HepG2 (cell line): ENCODE measurements at regions not wholly inside any gene's neighbourhood (a gene's known extent, or its start where the extent isn't known, plus 50 kb on each side); places are given as distances from the start of the nearest gene placed in this dataset.

Source experiments
- ATAC-seq: fragments of 200-7000 bp; cut with Tn5 transposase; 3 replicates; pipeline ENCODE4 v1.9.1; 2020; ENCODE audit warnings: mild to moderate bottlenecking, moderate library complexity
- BruUV-seq: library from RNA; stranded (reverse); fragments of 400-500 nt; replicated peaks from 2 replicates; lab custom pipeline; 2021; lab: Mats Ljungman, UMichigan
- CTCF ChIA-PET: fragments of 300-600 bp; formaldehyde crosslinking; extraction: SDS; loops from one replicate; lab custom pipeline; 2021; ENCODE audit warnings: low total read pairs, inconsistent platforms, low intra/inter-chr PET ratio; lab: Yijun Ruan, JAX
- POLR2A ChIA-PET: fragments of 350-600 bp; sonication (Branson Sonifier 250); formaldehyde crosslinking; loops from one replicate; lab custom pipeline; 2020; ENCODE audit warnings: antibody characterized with exemption, inconsistent platforms; lab: Yijun Ruan, JAX
- DNase-seq: peaks from one replicate; pipeline ENCODE4 v3.0.0-alpha.2; 2015; ENCODE audit warnings: low spot score
- FAIRE-seq: peaks from 3 replicates; lab custom pipeline; 2011; peaks lifted over from hg19 to GRCh38; lab: Jason Lieb, UNC
- H2AFZ ChIP-seq: one replicate; pipeline ENCODE4 v1.6.1; 2011; ENCODE audit warnings: low read length, inconsistent platforms
- H3K27ac ChIP-seq: fragments of 300-600 bp; 3 replicates; pipeline ENCODE4 v1.8.0; 2011; ENCODE audit warnings: mixed run types, mild to moderate bottlenecking, mixed read lengths, low read length, inconsistent platforms; ENCODE audit not compliant: insufficient read depth; ENCODE audit errors: extremely low read length
- H3K27me3 ChIP-seq, 2 experiments: fragments of 200-600 bp in 1 of 2; 2 replicates in 1 of 2; 3 replicates in 1 of 2; pipeline versions ENCODE4 v1.6.0 to v1.8.0; 2011; ENCODE audit warnings: low read length in 2 of 2, mild to moderate bottlenecking in 2 of 2, moderate library complexity in 2 of 2, inconsistent platforms in 1 of 2; ENCODE audit not compliant: insufficient read depth in 2 of 2, control insufficient read depth in 1 of 2
- H3K36me3 ChIP-seq, 2 experiments: fragments of 200-600 bp in 1 of 2; replicated peaks in 1 of 2; 2 replicates in 1 of 2; 3 replicates in 1 of 2; pipeline versions ENCODE4 v1.5.1 to v1.8.0; 2011; ENCODE audit warnings: low read length in 2 of 2, inconsistent platforms in 1 of 2; ENCODE audit not compliant: insufficient read depth in 2 of 2, control insufficient read depth in 1 of 2
- H3K4me1 ChIP-seq: 2 replicates; pipeline ENCODE4 v1.5.1; 2012; ENCODE audit warnings: low read length, inconsistent platforms; ENCODE audit not compliant: insufficient read depth
- H3K4me2 ChIP-seq: 2 replicates; pipeline ENCODE4 v1.6.0; 2011; ENCODE audit warnings: low read depth, low read length, inconsistent platforms
- H3K4me3 ChIP-seq, 3 experiments: fragments of 200-600 bp in 1 of 3; sonication (generic), shearing (Covaris generic) in 1 of 3; replicated peaks in 1 of 3; 2 replicates each; pipeline ENCODE4 v1.5.1; 2011 to 2016; ENCODE audit warnings: low read length in 3 of 3, inconsistent platforms in 2 of 3, low read depth in 2 of 3, mild to moderate bottlenecking in 2 of 3, control low read depth in 1 of 3, mixed read lengths in 1 of 3; ENCODE audit not compliant: insufficient read depth in 1 of 3
- H3K79me2 ChIP-seq: one replicate; pipeline ENCODE4 v1.6.1; 2011; ENCODE audit warnings: low read length, inconsistent platforms; ENCODE audit not compliant: insufficient read depth
- H3K9ac ChIP-seq: 2 replicates; pipeline ENCODE4 v1.6.0; 2011; ENCODE audit warnings: mild to moderate bottlenecking, low read depth, low read length, inconsistent platforms; ENCODE audit not compliant: insufficient read depth
- H3K9me3 ChIP-seq: 2 replicates; pipeline ENCODE4 v1.5.1; 2012; ENCODE audit warnings: mild to moderate bottlenecking, low read length
- H4K20me1 ChIP-seq: 2 replicates; pipeline ENCODE4 v1.6.0; 2011; ENCODE audit warnings: inconsistent platforms, mild to moderate bottlenecking, low read length, moderate library complexity; ENCODE audit not compliant: insufficient read depth
- ATAD3A ChIP-seq: sonication (generic); formaldehyde crosslinking; IDR thresholded peaks from 2 replicates; pipeline ENCODE4 v1.4.0; 2020; ENCODE audit warnings: missing genetic modification reagents
- IRF1 ChIP-seq: sonication (generic); formaldehyde crosslinking; IDR thresholded peaks from 2 replicates; pipeline ENCODE4 v1.4.0; 2020; ENCODE audit warnings: low read depth, mild to moderate bottlenecking, missing genetic modification reagents
- IRF9 ChIP-seq: sonication (generic); formaldehyde crosslinking; IDR thresholded peaks from 2 replicates; pipeline ENCODE4 v1.8.0; 2022; ENCODE audit warnings: missing genetic modification reagents, mild to moderate bottlenecking, borderline replicate concordance
- SATB2 ChIP-seq: sonication (generic); formaldehyde crosslinking; IDR thresholded peaks from 2 replicates; pipeline ENCODE4 v1.5.0; 2020; ENCODE audit warnings: missing genetic modification reagents
- SNRNP70 ChIP-seq: fragments of 200-400 bp; formaldehyde crosslinking; IDR thresholded peaks from 2 replicates; pipeline ENCODE4 v1.6.1; 2017; ENCODE audit warnings: mild to moderate bottlenecking, low read depth, low read length, moderate library complexity
- WIZ ChIP-seq: sonication (generic); formaldehyde crosslinking; IDR thresholded peaks from 2 replicates; pipeline ENCODE4 v1.5.1; 2020; ENCODE audit warnings: mild to moderate bottlenecking, missing genetic modification reagents
- ZNF225 ChIP-seq: sonication (generic); formaldehyde crosslinking; IDR thresholded peaks from 2 replicates; pipeline ENCODE4 v1.4.0; 2020; ENCODE audit warnings: mild to moderate bottlenecking, missing genetic modification reagents
- ZNF468 ChIP-seq: sonication (generic); formaldehyde crosslinking; IDR thresholded peaks from 2 replicates; pipeline ENCODE4 v1.8.0; 2022; ENCODE audit warnings: mild to moderate bottlenecking, moderate library complexity, missing genetic modification reagents
- ZXDC ChIP-seq: sonication (generic); formaldehyde crosslinking; IDR thresholded peaks from 2 replicates; pipeline ENCODE4 v1.5.0; 2020; ENCODE audit warnings: mild to moderate bottlenecking, missing genetic modification reagents
- in situ Hi-C: cut with HindIII; loops from 2 replicates; pipeline ENCODE4 v1.10.0; 2017; ENCODE audit warnings: low pct_unique_long_range_greater_than_20kb; ENCODE audit not compliant: extremely low pct_ligation_motif_present
- intact Hi-C: fragments of 100-400 bp; cut with micrococcal nuclease; formaldehyde crosslinking; loops from one replicate; pipeline ENCODE4 v1.10.0; 2022; ENCODE audit not compliant: unreplicated experiment
- TF ChIP-seq, protein P1 (sequence below): sonication (generic); formaldehyde crosslinking; IDR thresholded peaks from 2 replicates; pipeline ENCODE4 v1.5.0; 2020; ENCODE audit warnings: missing genetic modification reagents, mild to moderate bottlenecking, borderline replicate concordance
- TF ChIP-seq, protein P2 (sequence below): sonication (generic); formaldehyde crosslinking; IDR thresholded peaks from 2 replicates; pipeline ENCODE4 v1.5.1; 2020; ENCODE audit warnings: mild to moderate bottlenecking, missing genetic modification reagents, borderline replicate concordance
- TF ChIP-seq, protein P3 (sequence below): IDR thresholded peaks from 2 replicates; pipeline ENCODE4 v1.6.1; 2012; ENCODE audit warnings: inconsistent platforms
- TF ChIP-seq, protein P4 (sequence below): sonication (generic); formaldehyde crosslinking; IDR thresholded peaks from 2 replicates; pipeline ENCODE4 v1.8.1; 2023; ENCODE audit warnings: missing genetic modification reagents, inconsistent platforms, borderline replicate concordance

DNA sequence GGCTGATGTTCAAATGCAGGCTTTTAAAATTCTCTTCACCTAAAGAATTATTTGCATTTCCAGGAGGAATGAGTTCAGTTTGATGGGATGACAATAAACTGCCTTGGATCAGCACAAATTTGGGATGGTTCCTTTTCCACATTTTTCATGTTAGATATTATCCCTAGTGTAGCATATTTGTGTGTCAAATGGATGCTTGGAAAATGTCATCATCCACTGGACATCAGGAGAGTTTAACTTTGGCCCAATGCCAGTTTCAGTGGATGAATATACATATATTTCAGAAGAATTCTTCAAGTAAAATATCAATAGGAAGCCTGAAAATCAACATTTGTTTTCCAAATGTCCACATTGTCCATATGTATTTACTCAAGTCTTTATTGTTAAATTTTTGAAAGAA is 116.5 kb upstream of the COL24A1 start:
- FAIRE-seq (no peak), ATAC-seq (no peak), DNase-seq (no peak)
- ChIA-PET CTCF (no interaction called here), POLR2A (no interaction called here)
- no TSS peak for BruUV-seq
- Histone ChIP-seq H4K20me1 (no peaks in the 10 kb centered on the region), H3K4me2 (no peak overlapping the region), H3K4me1 (no peaks in the 10 kb centered on the region), H3K27ac (no peak overlapping the region), H3K4me3 (no peak overlapping the region), H2AFZ (no peak overlapping the region), H3K79me2 (no peaks in the 10 kb centered on the region), H3K9ac (no peak overlapping the region), H3K36me3 (no peaks in the 10 kb centered on the region), H3K27me3 (no peaks in the 10 kb centered on the region), H3K9me3 (no peaks in the 10 kb centered on the region)
- intact Hi-C loops, result no loop called here
- in situ Hi-C loops, result no loop called here
- TF ChIP-seq, protein P1, sequence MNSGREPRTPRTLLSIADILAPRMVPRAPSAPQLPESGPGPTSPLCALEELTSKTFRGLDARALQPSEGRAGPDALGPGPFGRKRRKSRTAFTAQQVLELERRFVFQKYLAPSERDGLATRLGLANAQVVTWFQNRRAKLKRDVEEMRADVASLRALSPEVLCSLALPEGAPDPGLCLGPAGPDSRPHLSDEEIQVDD, result no peak
- TF ChIP-seq WIZ (CRISPR knock-in tag) (no peak), ATAD3A (CRISPR knock-in tag) (no peak), ZXDC (CRISPR knock-in tag) (no peak), SATB2 (no peak), SNRNP70 (no peak), IRF1 (CRISPR knock-in tag) (no peak), IRF9 (CRISPR knock-in tag) (no peak), ZNF468 (CRISPR knock-in tag) (no peak), ZNF225 (CRISPR knock-in tag) (no peak)
- TF ChIP-seq, protein P2, sequence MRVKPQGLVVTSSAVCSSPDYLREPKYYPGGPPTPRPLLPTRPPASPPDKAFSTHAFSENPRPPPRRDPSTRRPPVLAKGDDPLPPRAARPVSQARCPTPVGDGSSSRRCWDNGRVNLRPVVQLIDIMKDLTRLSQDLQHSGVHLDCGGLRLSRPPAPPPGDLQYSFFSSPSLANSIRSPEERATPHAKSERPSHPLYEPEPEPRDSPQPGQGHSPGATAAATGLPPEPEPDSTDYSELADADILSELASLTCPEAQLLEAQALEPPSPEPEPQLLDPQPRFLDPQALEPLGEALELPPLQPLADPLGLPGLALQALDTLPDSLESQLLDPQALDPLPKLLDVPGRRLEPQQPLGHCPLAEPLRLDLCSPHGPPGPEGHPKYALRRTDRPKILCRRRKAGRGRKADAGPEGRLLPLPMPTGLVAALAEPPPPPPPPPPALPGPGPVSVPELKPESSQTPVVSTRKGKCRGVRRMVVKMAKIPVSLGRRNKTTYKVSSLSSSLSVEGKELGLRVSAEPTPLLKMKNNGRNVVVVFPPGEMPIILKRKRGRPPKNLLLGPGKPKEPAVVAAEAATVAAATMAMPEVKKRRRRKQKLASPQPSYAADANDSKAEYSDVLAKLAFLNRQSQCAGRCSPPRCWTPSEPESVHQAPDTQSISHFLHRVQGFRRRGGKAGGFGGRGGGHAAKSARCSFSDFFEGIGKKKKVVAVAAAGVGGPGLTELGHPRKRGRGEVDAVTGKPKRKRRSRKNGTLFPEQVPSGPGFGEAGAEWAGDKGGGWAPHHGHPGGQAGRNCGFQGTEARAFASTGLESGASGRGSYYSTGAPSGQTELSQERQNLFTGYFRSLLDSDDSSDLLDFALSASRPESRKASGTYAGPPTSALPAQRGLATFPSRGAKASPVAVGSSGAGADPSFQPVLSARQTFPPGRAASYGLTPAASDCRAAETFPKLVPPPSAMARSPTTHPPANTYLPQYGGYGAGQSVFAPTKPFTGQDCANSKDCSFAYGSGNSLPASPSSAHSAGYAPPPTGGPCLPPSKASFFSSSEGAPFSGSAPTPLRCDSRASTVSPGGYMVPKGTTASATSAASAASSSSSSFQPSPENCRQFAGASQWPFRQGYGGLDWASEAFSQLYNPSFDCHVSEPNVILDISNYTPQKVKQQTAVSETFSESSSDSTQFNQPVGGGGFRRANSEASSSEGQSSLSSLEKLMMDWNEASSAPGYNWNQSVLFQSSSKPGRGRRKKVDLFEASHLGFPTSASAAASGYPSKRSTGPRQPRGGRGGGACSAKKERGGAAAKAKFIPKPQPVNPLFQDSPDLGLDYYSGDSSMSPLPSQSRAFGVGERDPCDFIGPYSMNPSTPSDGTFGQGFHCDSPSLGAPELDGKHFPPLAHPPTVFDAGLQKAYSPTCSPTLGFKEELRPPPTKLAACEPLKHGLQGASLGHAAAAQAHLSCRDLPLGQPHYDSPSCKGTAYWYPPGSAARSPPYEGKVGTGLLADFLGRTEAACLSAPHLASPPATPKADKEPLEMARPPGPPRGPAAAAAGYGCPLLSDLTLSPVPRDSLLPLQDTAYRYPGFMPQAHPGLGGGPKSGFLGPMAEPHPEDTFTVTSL (CRISPR knock-in tag), result no peak
- TF ChIP-seq, protein P3, sequence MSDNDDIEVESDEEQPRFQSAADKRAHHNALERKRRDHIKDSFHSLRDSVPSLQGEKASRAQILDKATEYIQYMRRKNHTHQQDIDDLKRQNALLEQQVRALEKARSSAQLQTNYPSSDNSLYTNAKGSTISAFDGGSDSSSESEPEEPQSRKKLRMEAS, result no peak
- TF ChIP-seq, protein P4, sequence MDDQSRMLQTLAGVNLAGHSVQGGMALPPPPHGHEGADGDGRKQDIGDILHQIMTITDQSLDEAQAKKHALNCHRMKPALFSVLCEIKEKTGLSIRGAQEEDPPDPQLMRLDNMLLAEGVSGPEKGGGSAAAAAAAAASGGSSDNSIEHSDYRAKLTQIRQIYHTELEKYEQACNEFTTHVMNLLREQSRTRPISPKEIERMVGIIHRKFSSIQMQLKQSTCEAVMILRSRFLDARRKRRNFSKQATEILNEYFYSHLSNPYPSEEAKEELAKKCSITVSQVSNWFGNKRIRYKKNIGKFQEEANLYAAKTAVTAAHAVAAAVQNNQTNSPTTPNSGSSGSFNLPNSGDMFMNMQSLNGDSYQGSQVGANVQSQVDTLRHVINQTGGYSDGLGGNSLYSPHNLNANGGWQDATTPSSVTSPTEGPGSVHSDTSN, result no peak
